BLaER1 (cell line): ENCODE measurements at regions not wholly inside any gene's neighbourhood (a gene's known extent, or its start where the extent isn't known, plus 50 kb on each side); places are given as distances from the start of the nearest gene placed in this dataset.
A peak's percentile ranks its signal among the peaks of the same experiment; 100 is the strongest.
"Not testable (repeated sequence)": the region's sequence is repeated elsewhere in the genome, so short reads cannot be mapped to it uniquely, and the experiment has no call there.

ENCODE experiments used
- H3K27ac ChIP-seq: shearing (Covaris generic); formaldehyde crosslinking; 2 replicates; pipeline ENCODE4 v1.8.1; 2022
- H3K27me3 ChIP-seq: shearing (Covaris generic); formaldehyde crosslinking; 2 replicates; pipeline ENCODE4 v1.8.1; 2022
- H3K36me3 ChIP-seq: shearing (Covaris generic); formaldehyde crosslinking; 2 replicates; pipeline ENCODE4 v1.8.1; 2022
- H3K4me1 ChIP-seq: shearing (Covaris generic); formaldehyde crosslinking; 2 replicates; pipeline ENCODE4 v1.8.1; 2022
- H3K4me2 ChIP-seq: shearing (Covaris generic); formaldehyde crosslinking; 2 replicates; pipeline ENCODE4 v1.8.1; 2022
- H3K4me3 ChIP-seq: shearing (Covaris generic); formaldehyde crosslinking; 2 replicates; pipeline ENCODE4 v1.8.1; 2022
- H3K9ac ChIP-seq: shearing (Covaris generic); formaldehyde crosslinking; 2 replicates; pipeline ENCODE4 v1.8.1; 2022
- H3K9me3 ChIP-seq: shearing (Covaris generic); formaldehyde crosslinking; 2 replicates; pipeline ENCODE4 v1.8.1; 2022
- H4K20me1 ChIP-seq: shearing (Covaris generic); formaldehyde crosslinking; 2 replicates; pipeline ENCODE4 v1.8.1; 2022
- Cebpa-rat ChIP-seq: shearing (Covaris generic); IDR thresholded peaks from 2 replicates; pipeline ENCODE4 v1.8.1; 2022

DNA sequence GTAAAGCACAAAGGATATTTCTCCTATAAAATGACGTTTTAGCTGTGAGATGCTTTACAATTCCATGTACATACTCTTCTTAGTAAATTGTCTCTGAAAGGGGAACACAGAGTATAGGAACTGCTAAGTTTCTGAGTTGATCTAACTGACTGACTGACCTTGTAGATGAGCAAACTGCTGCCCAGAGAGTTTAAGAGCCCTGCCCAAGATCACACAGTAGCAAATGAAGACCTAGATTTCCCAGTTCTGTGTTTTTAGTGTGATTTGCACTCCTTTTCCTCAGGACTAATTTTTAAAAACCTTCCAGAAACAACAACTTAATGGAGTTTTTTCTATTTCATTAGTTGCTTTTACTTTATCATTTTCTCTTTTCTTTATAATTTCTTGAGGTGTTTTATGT, 247.7 kb downstream of the PDCD6IP start:
- Histone ChIP-seq H3K4me2 (peak overlapping the region; percentile 67), H3K4me3 (no peak overlapping the region)
- no peak for TF ChIP-seq Cebpa-rat

DNA sequence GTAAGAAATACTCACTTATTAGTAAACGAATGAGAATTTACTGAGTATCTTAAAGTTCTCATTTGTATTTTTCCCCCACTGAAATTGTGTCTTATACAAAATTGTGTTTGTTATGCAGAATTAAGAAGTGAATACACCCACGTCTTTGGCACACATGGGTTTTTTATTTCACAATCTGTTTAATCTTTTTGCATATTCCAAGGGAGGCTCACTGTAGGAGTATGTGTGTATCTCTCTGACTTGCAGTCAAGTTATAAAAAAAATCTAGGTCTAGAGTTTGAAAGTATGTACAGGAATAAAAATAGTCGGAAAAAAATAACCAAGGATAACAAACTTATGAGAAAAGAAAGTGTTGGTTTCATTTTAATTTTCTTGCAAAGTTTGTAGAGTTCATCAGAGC, 255.2 kb downstream of the PDCD6IP start:
- TF ChIP-seq Cebpa-rat: no peak
- Histone ChIP-seq H4K20me1 (no peaks in the 10 kb centered on the region), H3K4me1 (peaks cover 10% of the 10 kb centered on the region), H3K4me2 (no peak overlapping the region), H3K9ac (no peak overlapping the region), H3K27ac (no peak overlapping the region), H3K27me3 (no peaks in the 10 kb centered on the region), H3K36me3 (no peaks in the 10 kb centered on the region), H3K9me3 (no peaks in the 10 kb centered on the region; the same call in 1 of the 2 replicates), H3K4me3 (no peak overlapping the region)

More for the DNA sequence above, 247.7 kb downstream of the PDCD6IP start:
- no peaks in the 10 kb centered on the region; the same call in 1 of the 2 replicates for H3K9me3 ChIP-seq
- H3K27ac ChIP-seq: 0 out of 2 replicates have a peak overlapping the region, but pooled peaks have one; percentile 1
- peaks cover 40% of the 10 kb centered on the region for H3K4me1 ChIP-seq
- H3K27me3 ChIP-seq: no peaks in the 10 kb centered on the region
- H3K9ac ChIP-seq: no peak overlapping the region
- H4K20me1 ChIP-seq: no peaks in the 10 kb centered on the region
- H3K36me3 ChIP-seq: no peaks in the 10 kb centered on the region

DNA sequence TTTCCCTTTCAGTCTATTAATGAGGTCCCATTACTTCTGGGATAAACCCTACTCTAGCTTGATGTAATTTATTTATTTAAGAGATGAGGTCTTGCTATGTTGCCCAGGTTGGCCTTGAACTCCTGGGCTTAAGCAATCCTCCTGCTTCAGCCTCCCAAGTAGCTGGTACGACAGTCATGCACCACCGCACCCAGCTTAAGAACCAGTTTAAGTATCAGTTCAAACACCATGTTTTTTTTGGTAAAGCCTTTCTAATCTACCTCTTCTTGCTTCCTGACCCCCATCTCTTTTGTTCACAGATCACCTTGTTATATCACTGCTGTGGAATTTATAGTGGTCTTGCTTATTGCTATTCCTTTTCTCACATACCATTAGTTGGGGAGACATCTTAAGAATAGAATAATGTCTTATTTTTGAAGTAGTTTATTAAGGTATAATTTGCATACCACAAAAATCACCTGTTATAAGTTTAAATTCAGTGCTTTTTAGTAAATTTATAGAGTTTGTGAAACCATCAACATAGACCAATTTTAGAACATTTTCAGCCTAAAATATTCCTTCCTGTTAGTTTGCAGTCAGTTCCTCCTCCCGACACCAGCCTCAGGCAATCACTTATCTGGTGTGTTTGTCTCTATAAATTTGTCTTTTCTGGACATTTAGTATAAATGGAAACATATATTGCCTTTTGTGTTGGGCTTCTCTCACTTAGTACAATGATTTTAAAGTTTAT, 257.9 kb downstream of the PDCD6IP start:
- TF ChIP-seq Cebpa-rat: no peak
- peaks cover 10% of the 10 kb centered on the region for H3K4me1 ChIP-seq
- H3K27ac ChIP-seq: no peak overlapping the region
- H3K9ac ChIP-seq: no peak overlapping the region
- H3K36me3 ChIP-seq: no peaks in the 10 kb centered on the region
- H3K4me2 ChIP-seq: no peak overlapping the region
- no peaks in the 10 kb centered on the region for H4K20me1 ChIP-seq
- H3K9me3 ChIP-seq: peaks cover 18% of the 10 kb centered on the region
- H3K4me3 ChIP-seq: no peak overlapping the region
- H3K27me3 ChIP-seq: no peaks in the 10 kb centered on the region

DNA sequence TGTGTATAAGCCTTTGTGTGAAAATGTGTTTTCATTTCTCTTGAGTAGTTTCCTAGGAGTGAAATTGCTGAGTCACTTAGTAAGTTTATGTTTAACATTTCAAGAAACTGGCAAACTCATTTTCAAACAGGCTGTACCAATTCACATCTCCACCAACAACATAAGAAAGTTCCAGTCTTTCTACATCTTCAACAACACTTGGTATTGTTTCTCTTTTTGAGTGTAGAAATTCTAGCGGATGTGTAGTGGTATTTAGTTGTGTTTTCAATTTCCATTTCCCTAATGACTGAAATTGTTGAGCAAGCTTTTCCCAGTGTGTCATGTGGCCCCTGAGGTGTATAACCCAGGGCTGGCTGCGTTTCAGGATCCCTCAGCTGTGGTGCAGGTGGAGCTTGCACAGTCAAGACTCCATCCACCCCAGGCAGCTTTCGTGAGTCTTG, 258.5 kb downstream of the PDCD6IP start:
- H4K20me1 ChIP-seq: no peaks in the 10 kb centered on the region
- no peaks in the 10 kb centered on the region for H3K36me3 ChIP-seq
- H3K4me1 ChIP-seq: peaks cover 10% of the 10 kb centered on the region
- H3K4me3 ChIP-seq: no peak overlapping the region
- H3K27me3 ChIP-seq: no peaks in the 10 kb centered on the region
- TF ChIP-seq Cebpa-rat: no peak
- peaks cover 18% of the 10 kb centered on the region for H3K9me3 ChIP-seq
- H3K9ac ChIP-seq: no peak overlapping the region
- no peak overlapping the region for H3K27ac ChIP-seq
- H3K4me2 ChIP-seq: no peak overlapping the region

DNA sequence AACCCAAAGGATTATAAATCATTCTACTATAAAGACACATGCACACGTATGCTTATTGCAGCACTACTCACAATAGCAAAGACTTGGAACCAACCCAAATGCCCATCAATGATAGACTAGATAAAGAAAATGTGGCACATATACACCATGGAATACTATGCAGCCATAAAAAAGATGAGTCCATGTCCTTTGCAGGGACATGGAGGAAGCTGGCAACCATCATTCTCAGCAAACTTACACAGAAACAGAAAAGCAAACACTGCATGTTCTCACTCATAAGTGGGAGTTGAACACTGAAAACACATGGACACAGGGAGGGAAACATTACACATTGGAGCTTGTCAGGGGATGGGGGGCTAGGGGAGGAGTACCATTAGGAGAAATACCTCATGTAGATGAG, 262.6 kb downstream of the PDCD6IP start:
- H3K36me3 ChIP-seq, H3K4me2 ChIP-seq, H3K27me3 ChIP-seq, H4K20me1 ChIP-seq, H3K4me3 ChIP-seq, H3K9ac ChIP-seq, H3K27ac ChIP-seq: not testable (repeated sequence)
- peaks cover 21% of the 10 kb centered on the region for H3K9me3 ChIP-seq
- H3K4me1 ChIP-seq: peaks cover 10% of the 10 kb centered on the region

DNA sequence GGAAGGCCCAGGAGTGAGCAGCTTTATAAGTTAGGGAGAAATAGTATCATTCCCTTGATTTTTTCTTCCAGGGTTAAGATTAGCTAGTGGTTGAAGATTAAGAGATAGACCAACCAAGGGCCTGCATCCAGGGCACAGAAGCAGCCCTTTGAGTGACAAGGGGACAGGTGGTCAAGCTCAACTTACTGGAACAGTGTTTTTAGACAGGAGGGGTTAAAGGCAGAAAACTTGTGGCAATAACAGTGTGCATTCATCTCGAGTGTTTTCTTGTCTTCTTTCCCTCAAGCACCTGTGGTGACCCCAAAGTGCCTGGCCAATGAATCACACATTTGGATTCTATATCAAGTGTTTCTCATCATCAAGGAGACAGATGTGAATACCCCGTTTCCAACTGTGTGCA, 267.5 kb downstream of the PDCD6IP start:
- no peak for TF ChIP-seq Cebpa-rat
- Histone ChIP-seq H4K20me1 (no peaks in the 10 kb centered on the region), H3K36me3 (no peaks in the 10 kb centered on the region), H3K27ac (no peak overlapping the region), H3K27me3 (no peaks in the 10 kb centered on the region), H3K4me1 (peaks cover 10% of the 10 kb centered on the region; the same call in 1 of the 2 replicates), H3K4me3 (no peak overlapping the region), H3K4me2 (no peak overlapping the region), H3K9ac (no peak overlapping the region), H3K9me3 (peaks cover 6% of the 10 kb centered on the region; the same call in 1 of the 2 replicates)

DNA sequence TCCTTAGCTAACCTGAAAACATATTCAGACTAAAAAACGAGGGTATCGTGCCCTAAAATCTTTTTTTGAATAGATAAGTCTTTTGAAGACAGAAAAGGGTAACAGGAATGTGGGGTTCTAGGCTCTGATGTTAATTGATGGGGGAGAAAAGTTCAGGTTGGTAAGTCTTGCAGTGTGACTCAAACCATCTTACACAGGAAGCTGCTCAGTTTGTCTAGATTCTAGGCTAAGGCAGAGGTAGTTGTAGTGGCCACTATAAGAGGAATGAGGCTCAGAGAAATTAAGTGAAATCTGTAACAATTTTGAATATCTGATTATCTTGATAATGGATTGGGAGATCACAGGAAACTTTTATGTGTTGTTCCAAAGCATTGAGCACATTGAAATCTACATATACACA, 267.9 kb downstream of the PDCD6IP start:
- Histone ChIP-seq H3K4me1 (peaks cover 10% of the 10 kb centered on the region; the same call in 1 of the 2 replicates), H3K4me3 (no peak overlapping the region), H3K27ac (no peak overlapping the region), H3K9me3 (0 out of 2 replicates have a peak, but pooled peaks cover 2% of the 10 kb centered on the region), H3K9ac (no peak overlapping the region), H3K27me3 (no peaks in the 10 kb centered on the region), H4K20me1 (no peaks in the 10 kb centered on the region), H3K36me3 (no peaks in the 10 kb centered on the region), H3K4me2 (no peak overlapping the region)
- TF ChIP-seq Cebpa-rat: no peak

DNA sequence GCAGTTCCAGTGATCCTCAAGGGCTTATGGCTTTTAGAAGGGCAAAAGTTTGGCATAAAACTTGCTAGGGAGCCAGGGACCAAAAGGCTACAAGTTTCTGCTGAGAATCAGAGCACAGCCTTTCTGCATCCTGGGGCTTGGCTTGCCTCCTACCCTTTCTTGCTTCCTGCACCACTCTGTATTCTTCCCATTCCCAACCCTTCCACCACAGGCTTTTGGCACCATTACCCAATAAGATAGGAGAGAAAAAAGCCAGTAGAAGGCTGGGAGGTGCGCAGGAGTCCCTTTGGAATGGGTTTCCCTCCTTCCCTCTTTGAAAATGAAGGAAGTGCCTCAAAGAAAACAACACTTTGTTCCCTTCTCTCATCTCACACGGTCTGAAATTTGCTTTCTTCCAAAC, 268.6 kb downstream of the PDCD6IP start:
- Histone ChIP-seq H3K4me3 (no peak overlapping the region), H3K9me3 (0 out of 2 replicates have a peak, but pooled peaks cover 2% of the 10 kb centered on the region), H3K36me3 (no peaks in the 10 kb centered on the region), H4K20me1 (no peaks in the 10 kb centered on the region), H3K9ac (no peak overlapping the region), H3K4me2 (no peak overlapping the region), H3K4me1 (peaks cover 12% of the 10 kb centered on the region), H3K27me3 (no peaks in the 10 kb centered on the region), H3K27ac (no peak overlapping the region)
- TF ChIP-seq Cebpa-rat: no peak

DNA sequence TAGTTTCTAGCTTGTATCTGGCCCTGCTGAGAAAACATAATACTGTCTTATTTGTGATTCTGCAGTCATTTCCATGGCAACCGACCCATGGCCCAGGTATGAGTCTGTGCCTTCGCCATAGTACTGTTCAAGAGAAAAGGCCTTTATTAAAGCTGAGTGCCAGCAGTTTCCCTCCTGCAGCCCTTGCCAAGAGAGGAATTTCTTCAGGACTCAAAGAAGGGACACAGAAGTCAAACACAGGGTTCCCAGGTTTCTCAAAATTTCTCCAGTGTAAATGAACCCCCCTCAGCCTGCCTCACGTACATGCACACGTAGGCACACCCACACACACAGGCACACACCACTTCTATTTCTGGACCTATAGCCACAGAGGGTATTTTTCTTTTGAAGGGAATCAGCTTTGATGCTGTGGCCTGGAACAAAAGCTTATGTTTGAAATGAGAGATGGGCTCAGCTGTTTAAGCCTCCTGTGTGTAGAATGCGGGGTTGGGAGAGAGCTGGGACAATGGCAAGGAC, 269.2 kb downstream of the PDCD6IP start:
- Histone ChIP-seq H3K9me3 (0 out of 2 replicates have a peak, but pooled peaks cover 2% of the 10 kb centered on the region), H3K4me1 (peaks cover 18% of the 10 kb centered on the region), H3K27ac (no peak overlapping the region), H3K4me3 (no peak overlapping the region), H4K20me1 (no peaks in the 10 kb centered on the region), H3K27me3 (no peaks in the 10 kb centered on the region), H3K36me3 (no peaks in the 10 kb centered on the region), H3K9ac (no peak overlapping the region), H3K4me2 (no peak overlapping the region; the same call in 1 of the 2 replicates)
- no peak for TF ChIP-seq Cebpa-rat

DNA sequence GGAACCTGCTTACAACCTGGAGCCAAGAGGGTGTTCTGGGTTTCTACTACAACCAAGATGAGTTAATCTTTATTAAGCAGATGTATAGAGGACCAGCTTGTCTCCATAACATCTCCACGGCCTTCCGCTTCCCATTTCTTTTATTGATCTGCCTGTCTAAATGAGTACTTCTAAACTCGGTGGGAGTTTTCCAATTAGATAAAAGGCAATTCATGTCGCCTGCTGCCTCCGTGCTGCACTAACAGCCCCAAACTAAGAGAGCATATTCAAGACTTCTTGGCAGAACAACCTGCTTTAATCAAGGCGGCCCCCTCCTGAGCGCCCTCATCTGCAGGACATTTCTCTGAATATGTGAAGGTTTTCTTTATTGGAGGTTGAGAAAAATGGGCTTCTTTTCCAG, 270.1 kb downstream of the PDCD6IP start:
- Histone ChIP-seq H3K4me1 (peaks cover 28% of the 10 kb centered on the region), H3K36me3 (no peaks in the 10 kb centered on the region), H4K20me1 (no peaks in the 10 kb centered on the region), H3K9me3 (0 out of 2 replicates have a peak, but pooled peaks cover 2% of the 10 kb centered on the region), H3K9ac (no peak overlapping the region), H3K4me2 (no peak overlapping the region), H3K27me3 (no peaks in the 10 kb centered on the region), H3K4me3 (no peak overlapping the region), H3K27ac (no peak overlapping the region)
- TF ChIP-seq Cebpa-rat: no peak
